GM18505 (cell line): ENCODE measurements at regions not wholly inside any gene's neighbourhood (a gene's known extent, or its start where the extent isn't known, plus 50 kb on each side); places are given as distances from the start of the nearest gene placed in this dataset.
"Not testable (repeated sequence)": the region's sequence is repeated elsewhere in the genome, so short reads cannot be mapped to it uniquely, and the experiment has no call there.

ENCODE experiments used
- ATAC-seq: cut with Tn5 transposase; IDR thresholded peaks from one replicate; pipeline ENCODE4 v1.9.1; 2021; ENCODE audit not compliant: unreplicated experiment
- POLR2A ChIP-seq: IDR thresholded peaks from 4 replicates; pipeline ENCODE4 v1.6.1; 2011; ENCODE audit warnings: borderline replicate concordance; ENCODE audit not compliant: insufficient read depth, insufficient read length; ENCODE audit errors: extremely low read depth

DNA sequence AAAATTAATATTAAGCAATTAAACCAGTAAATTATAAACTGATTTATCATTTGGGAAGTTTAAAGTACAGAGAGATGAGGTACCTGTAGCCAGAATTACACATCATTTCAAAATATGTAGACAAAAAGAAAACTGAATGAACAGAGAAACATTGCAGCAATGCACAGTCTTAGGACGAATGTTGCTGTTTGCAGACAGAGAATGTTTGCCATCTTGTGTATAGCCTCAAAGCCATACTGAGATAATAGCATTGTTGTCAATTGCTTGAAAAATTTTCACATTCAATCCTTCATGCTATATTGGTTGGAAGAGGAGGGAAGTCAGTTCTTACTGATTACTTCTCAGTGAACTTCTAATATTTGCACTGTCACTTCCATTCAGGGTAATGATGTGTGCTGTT, 326.2 kb downstream of the PRR16 start:
- no peak for ATAC-seq
- TF ChIP-seq POLR2A, result no peak

- TF ChIP-seq POLR2A, result no peak
- no peak for ATAC-seq
Observed at GRCh38 chr5:120792477-120792876, 328.4 kb downstream of the PRR16 start.

GRCh38 chr5:120794121-120794520, 330.0 kb downstream of the PRR16 start:
- ATAC-seq, result no peak
- TF ChIP-seq POLR2A, result no peak

GRCh38 chr5:120803282-120803681, 339.2 kb downstream of the PRR16 start:
- no peak for TF ChIP-seq POLR2A
- no peak for ATAC-seq

DNA sequence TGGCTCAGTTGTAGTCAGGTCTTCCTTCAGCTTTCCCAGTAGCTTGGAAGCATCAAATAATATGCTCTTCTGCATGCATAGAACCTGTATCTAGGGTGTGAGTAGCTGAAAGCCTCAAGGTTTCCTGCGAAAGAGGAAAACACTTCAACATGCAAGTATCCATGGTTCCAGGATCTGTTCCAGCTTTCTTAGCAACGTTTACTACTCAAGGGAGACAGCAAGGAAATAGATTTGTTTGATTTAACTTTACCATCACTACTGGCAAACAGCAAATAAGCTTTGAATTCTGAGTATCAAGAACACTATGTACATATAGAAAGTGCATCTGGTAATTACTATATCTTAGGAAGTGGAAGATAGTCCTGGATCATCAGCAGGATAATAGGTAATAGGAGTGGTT, 341.0 kb downstream of the PRR16 start:
- TF ChIP-seq POLR2A, result no peak
- no peak for ATAC-seq

GRCh38 chr5:120806202-120806601, 342.1 kb downstream of the PRR16 start:
- no peak for TF ChIP-seq POLR2A
- no peak for ATAC-seq

DNA sequence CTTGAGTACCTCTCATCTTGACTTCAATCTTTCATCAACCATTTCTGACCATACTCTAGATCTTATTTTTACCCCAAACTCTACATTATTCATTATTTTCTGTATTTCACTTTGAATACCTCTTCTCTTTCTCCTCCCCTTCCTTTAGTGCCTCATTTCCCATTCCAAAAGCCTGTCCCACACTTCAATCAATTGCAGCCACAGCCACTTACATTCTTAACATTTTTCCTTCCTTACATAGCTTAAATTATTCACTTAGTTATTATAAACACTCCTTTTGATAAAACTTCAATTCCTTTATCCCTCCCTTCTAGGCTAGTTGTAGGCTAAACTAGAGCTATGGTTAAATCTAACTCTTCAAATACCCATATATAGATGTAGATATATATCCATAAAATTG, 344.0 kb downstream of the PRR16 start:
- TF ChIP-seq POLR2A, result no peak
- ATAC-seq, result no peak

- no peak for ATAC-seq
- no peak for TF ChIP-seq POLR2A
Observed at GRCh38 chr5:120808606-120809005, 344.5 kb downstream of the PRR16 start.

- ATAC-seq, result no peak
- no peak for TF ChIP-seq POLR2A
Observed at GRCh38 chr5:120813551-120813950, 349.5 kb downstream of the PRR16 start.

DNA sequence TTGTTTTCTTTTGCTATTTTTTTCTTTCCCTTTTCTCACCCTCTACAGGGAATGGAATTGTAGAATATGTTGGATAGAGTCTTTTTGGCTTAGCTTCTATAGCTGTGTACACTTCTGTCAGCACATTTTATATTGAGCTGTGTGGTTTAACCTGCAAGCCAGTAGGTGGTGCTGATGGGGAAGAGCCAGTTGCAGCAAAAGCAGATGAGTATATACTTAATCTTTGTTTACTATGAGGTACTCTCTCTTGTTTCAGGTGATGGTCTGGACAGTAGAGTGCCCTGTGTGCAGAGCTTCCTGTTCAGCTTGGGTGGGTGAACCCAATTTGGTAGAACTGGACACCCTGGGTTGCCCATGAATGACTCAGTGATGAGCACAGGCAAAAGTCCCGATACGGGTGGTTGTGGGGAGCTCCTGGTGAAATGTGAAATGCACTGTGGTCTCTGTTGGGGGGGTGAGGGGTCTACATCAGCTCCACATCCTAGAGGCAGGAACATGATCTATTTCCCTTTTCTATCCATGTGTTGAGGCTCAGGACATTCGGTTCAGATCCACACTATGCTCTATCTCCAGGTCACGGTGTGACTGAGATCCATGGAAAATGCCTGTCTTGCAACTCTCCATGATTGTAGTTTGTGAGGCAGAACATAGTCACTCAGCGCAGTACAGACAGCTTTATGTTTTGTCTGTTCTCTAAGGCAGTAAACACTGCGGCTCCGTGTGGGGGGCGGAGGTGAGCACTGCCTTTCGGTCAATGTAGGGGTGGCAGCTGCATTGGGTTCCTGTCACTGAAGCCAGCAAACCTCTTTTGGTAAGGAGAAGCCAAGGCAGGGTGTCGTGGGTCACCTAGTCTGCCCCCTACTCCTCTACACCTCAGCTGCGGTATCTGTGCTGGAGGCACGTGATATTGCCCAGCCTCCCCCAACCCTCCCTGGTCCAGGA, 353.2 kb downstream of the PRR16 start:
- no peak for TF ChIP-seq POLR2A
- no peak for ATAC-seq

GRCh38 chr5:120818128-120818527, 354.0 kb downstream of the PRR16 start:
- no peak for ATAC-seq
- no peak for TF ChIP-seq POLR2A

DNA sequence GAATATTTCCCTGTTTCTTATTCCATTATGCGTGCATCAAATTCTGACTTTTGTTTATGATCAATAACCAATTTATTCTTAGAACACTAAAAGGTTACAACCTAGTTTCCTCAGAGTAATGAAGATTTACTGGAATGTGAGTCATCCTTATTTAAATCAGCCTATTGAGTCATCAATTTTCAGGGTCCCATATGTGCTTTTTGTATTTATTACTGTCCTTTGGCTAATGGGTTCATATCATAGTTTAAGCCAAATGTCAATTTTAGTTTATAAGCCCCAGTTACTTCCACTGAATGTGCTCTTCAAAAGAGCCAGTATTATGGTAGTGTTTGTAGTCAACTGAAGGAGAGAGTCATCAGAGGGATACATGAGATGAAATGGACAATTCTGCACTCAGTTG, 359.2 kb downstream of the PRR16 start:
- no peak for TF ChIP-seq POLR2A

GRCh38 chr5:120831646-120832045, 367.5 kb downstream of the PRR16 start:
- ATAC-seq, result not testable (repeated sequence)

More for the DNA sequence above, 359.2 kb downstream of the PRR16 start:
- ATAC-seq, result no peak

DNA sequence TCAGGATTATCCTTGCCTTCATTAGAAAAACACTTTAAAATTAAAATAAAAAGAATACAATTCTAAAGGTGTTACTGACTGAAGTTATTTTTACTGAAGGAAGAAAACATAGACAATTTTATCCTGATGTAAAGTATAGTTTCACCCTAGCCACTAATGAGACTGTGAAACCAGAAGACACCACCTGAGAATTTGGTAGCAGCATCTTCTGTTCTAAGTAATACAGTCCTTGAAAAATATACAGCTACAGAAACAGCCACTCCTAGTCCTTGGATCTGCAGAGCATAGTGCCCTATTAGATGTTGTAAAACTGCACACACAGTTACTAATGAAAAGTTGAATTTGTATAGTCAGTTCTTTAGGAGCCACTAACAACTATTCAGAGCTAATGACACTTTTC, 377.7 kb downstream of the PRR16 start:
- ATAC-seq, result no peak
- TF ChIP-seq POLR2A, result no peak

DNA sequence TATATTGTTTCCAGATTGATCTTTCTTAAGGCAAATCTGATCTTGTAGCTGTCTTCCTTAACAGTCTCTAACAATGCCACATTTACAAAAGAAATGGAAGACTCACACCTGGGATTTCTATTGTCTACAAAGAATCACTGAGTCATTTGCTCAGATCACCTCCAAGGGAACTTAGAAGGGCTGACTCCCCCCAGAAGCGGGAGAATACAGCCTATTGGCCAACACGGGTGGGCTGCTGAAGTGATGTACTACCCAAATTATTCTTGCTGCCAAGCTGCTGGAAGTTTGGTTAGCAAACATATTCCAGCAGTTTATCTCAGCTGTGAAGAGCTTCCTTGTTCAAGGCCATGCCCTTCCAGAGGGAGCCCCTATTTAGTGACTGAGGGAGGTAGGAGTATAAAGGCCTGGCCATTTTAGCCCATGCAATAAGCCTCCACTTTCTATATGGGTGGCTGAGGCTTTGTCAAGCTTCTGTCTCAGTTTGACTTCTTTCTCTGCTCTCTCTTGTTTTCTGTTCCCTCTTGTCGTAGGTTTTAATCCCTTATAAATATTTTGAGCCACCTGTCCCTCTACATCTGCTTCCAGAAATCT, 379.4 kb downstream of the PRR16 start:
- ATAC-seq, result no peak
- no peak for TF ChIP-seq POLR2A

DNA sequence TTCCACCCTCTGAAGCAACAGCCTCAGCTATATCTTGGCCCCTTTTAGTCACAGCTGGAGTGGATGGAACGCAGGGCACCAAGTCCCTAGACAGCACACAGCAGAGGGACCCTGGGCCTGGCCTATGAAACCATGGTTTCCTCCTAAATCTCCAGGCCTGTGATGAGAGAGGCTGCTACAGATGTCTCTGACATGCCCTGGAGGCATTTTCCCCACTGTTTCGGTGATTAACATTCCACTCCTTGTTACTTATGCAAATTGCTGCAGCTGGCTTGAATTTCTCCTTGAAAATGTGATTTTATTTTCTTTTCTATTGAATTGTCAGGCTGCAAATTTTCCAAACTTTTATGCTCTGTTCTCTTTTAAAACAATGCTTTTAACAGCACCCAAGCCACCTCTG, 384.8 kb downstream of the PRR16 start:
- no peak for ATAC-seq
- no peak for TF ChIP-seq POLR2A
